Liver (tissue), 8 donors: ENCODE measurements at regions not wholly inside any gene's neighbourhood (a gene's known extent, or its start where the extent isn't known, plus 50 kb on each side); places are given as distances from the start of the nearest gene placed in this dataset.

ENCODE experiments used
- DNase-seq: peaks from one replicate; pipeline ENCODE4 v3.0.0-alpha.2; 2017; ENCODE audit warnings: low spot score
- H3K27ac ChIP-seq, 2 donors: one replicate each; pipeline ENCODE4 v1.7.0; 2013; ENCODE audit warnings: inconsistent platforms in 2 of 2, low read length in 2 of 2, control low read depth in 1 of 2, low read depth in 1 of 2, mild to moderate bottlenecking in 1 of 2
- H3K27me3 ChIP-seq, 4 donors: one replicate each; pipeline versions ENCODE4 v1.6.1 to v1.7.0; 2013; ENCODE audit warnings: low read length in 3 of 4, inconsistent platforms in 1 of 4, mild to moderate bottlenecking in 1 of 4, moderate library complexity in 1 of 4; ENCODE audit not compliant: control insufficient read depth in 4 of 4, insufficient read depth in 4 of 4
- H3K36me3 ChIP-seq, 4 donors: one replicate each; pipeline versions ENCODE4 v1.6.1 to v1.7.0; 2013; ENCODE audit warnings: low read length in 3 of 4, mild to moderate bottlenecking in 3 of 4, low read depth in 1 of 4, moderate library complexity in 1 of 4; ENCODE audit not compliant: control insufficient read depth in 4 of 4, insufficient read depth in 3 of 4
- H3K4me1 ChIP-seq, 4 donors: one replicate each; pipeline versions ENCODE4 v1.6.1 to v1.7.0; 2013; ENCODE audit warnings: low read length in 3 of 4, mild to moderate bottlenecking in 3 of 4, moderate library complexity in 1 of 4; ENCODE audit not compliant: control insufficient read depth in 4 of 4, insufficient read depth in 4 of 4
- H3K4me3 ChIP-seq, 3 donors: one replicate each; pipeline versions ENCODE4 v1.6.1 to v1.7.0; 2013; ENCODE audit warnings: low read length in 3 of 3, control low read depth in 1 of 3, low read depth in 1 of 3, mild to moderate bottlenecking in 1 of 3
- H3K9ac ChIP-seq, 2 donors: one replicate each; pipeline ENCODE4 v1.7.0; 2013; ENCODE audit warnings: low read length in 2 of 2, mild to moderate bottlenecking in 2 of 2, moderate library complexity in 2 of 2, control low read depth in 1 of 2, low read depth in 1 of 2
- H3K9me3 ChIP-seq, 4 donors: one replicate each; pipeline versions ENCODE4 v1.6.1 to v1.7.0; 2013; ENCODE audit warnings: low read length in 3 of 4; ENCODE audit not compliant: control insufficient read depth in 4 of 4
- ATF3 ChIP-seq: IDR thresholded peaks from 2 replicates; pipeline ENCODE4 v1.6.1; 2016; ENCODE audit warnings: antibody characterized with exemption
- CTCF ChIP-seq: fragments of 150-350 bp; IDR thresholded peaks from 2 replicates; pipeline ENCODE4 v1.5.1; 2017; ENCODE audit warnings: improper control_type of control experiment, low read depth, low read length; ENCODE audit not compliant: missing input control
- EGR1 ChIP-seq, 2 donors: IDR thresholded peaks; 2 replicates each; pipeline ENCODE4 v1.6.1; 2016 to 2018; ENCODE audit warnings: antibody characterized with exemption in 2 of 2, low read depth in 2 of 2
- FOXA1 ChIP-seq: IDR thresholded peaks from 2 replicates; pipeline ENCODE4 v1.6.1; 2016; ENCODE audit warnings: antibody characterized with exemption
- FOXA2 ChIP-seq: IDR thresholded peaks from 2 replicates; pipeline ENCODE4 v1.6.1; 2016; ENCODE audit warnings: antibody characterized with exemption
- GABPA ChIP-seq, 2 donors: IDR thresholded peaks in 1 of 2; conservative IDR thresholded peaks in 1 of 2; 2 replicates each; pipeline ENCODE4 v1.6.1; 2016; ENCODE audit warnings: antibody characterized with exemption in 2 of 2, mild to moderate bottlenecking in 1 of 2, moderate library complexity in 1 of 2
- HNF4A ChIP-seq, 2 donors: conservative IDR thresholded peaks; 2 replicates each; pipeline ENCODE4 v1.6.1; 2016; ENCODE audit warnings: antibody characterized with exemption in 2 of 2, mild to moderate bottlenecking in 2 of 2
- HNF4G ChIP-seq: IDR thresholded peaks from 2 replicates; pipeline ENCODE4 v1.6.1; 2016; ENCODE audit warnings: antibody characterized with exemption
- JUND ChIP-seq, 2 donors: IDR thresholded peaks; 2 replicates each; pipeline ENCODE4 v1.6.1; 2016; ENCODE audit warnings: antibody characterized with exemption in 2 of 2
- MAX ChIP-seq: IDR thresholded peaks from 2 replicates; pipeline ENCODE4 v1.6.1; 2016; ENCODE audit warnings: antibody characterized with exemption
- NR2F2 ChIP-seq: IDR thresholded peaks from 2 replicates; pipeline ENCODE4 v1.6.1; 2016; ENCODE audit warnings: antibody characterized with exemption
- RAD21 ChIP-seq, 2 donors: IDR thresholded peaks; 2 replicates each; pipeline ENCODE4 v1.6.1; 2016; ENCODE audit warnings: antibody characterized with exemption in 2 of 2, mild to moderate bottlenecking in 2 of 2
- RXRA ChIP-seq, 2 donors: IDR thresholded peaks; 2 replicates each; pipeline ENCODE4 v1.6.1; 2017 to 2018; ENCODE audit warnings: antibody characterized with exemption in 2 of 2, mild to moderate bottlenecking in 1 of 2
- SP1 ChIP-seq: IDR thresholded peaks from 2 replicates; pipeline ENCODE4 v1.6.1; 2018; ENCODE audit warnings: antibody characterized with exemption, mild to moderate bottlenecking
- TAF1 ChIP-seq: conservative IDR thresholded peaks from 2 replicates; pipeline ENCODE4 v1.6.1; 2016; ENCODE audit warnings: antibody characterized with exemption, mild to moderate bottlenecking
- YY1 ChIP-seq: IDR thresholded peaks from 2 replicates; pipeline ENCODE4 v1.6.1; 2016; ENCODE audit warnings: antibody characterized with exemption, mild to moderate bottlenecking
- WGBS: extraction: QIAGEN DNeasy Blood & Tissue Kit; methylation state at CpG from one replicate; pipeline ENCODE4 v1.1.7; 2013; 5-methylcytosine and 5-hydroxymethylcytosine counted together
- donor health status: healthy.
- donor health status: healthy.
- donor health status: healthy.
- donor health status: healthy.
- donor health status: healthy.

GRCh38 chr2:196316050-196316430, 144.7 kb upstream of the STK17B start:
- no peaks in the 10 kb centered on the region for H3K9me3 ChIP-seq
- H3K9ac ChIP-seq: no peak overlapping the region
- 76% methylated on average over 4 of the region's 4 CpGs for WGBS
- peaks cover 0 to 5% (median 0%) of the 10 kb centered on the region in 4 donors for H3K36me3 ChIP-seq
- H3K4me3 ChIP-seq: no peak overlapping the region
- TF ChIP-seq MAX: no peak
- no peak for TF ChIP-seq HNF4A (conservative IDR thresholded peaks at IDR 0.05)
- TF ChIP-seq RAD21 (IDR thresholded peaks at IDR 0.05): no peak
- TF ChIP-seq JUND (IDR thresholded peaks at IDR 0.05): no peak
- TF ChIP-seq FOXA1: no peak
- no peak for TF ChIP-seq YY1
- no peak for TF ChIP-seq HNF4G
- no peak for TF ChIP-seq NR2F2
- TF ChIP-seq TAF1: no peak
- H3K27me3 ChIP-seq: no peaks in the 10 kb centered on the region
- no peaks in the 10 kb centered on the region for H3K4me1 ChIP-seq
- no peak for DNase-seq
- H3K27ac ChIP-seq: no peak overlapping the region

GRCh38 chr2:196318517-196319377, 147.4 kb upstream of the STK17B start:
- no peak for TF ChIP-seq FOXA1
- TF ChIP-seq YY1: no peak
- no peak for TF ChIP-seq GABPA (IDR thresholded peaks at IDR 0.05 in 1 of 2, conservative IDR thresholded peaks at IDR 0.05 in 1 of 2)
- TF ChIP-seq HNF4A (conservative IDR thresholded peaks at IDR 0.05): no peak
- TF ChIP-seq TAF1: no peak
- TF ChIP-seq ATF3: no peak
- TF ChIP-seq CTCF: no peak
- TF ChIP-seq HNF4G: no peak
- TF ChIP-seq FOXA2: no peak
- TF ChIP-seq RAD21 (IDR thresholded peaks at IDR 0.05): no peak
- no peak for TF ChIP-seq EGR1 (IDR thresholded peaks at IDR 0.05; ENCODE audit: low read depth in 2 of 2)
- TF ChIP-seq NR2F2: no peak
- Histone ChIP-seq H3K9me3 (no peaks in the 10 kb centered on the region), H3K27me3 (no peaks in the 10 kb centered on the region), H3K27ac (no peak overlapping the region), H3K36me3 (peaks cover 0 to 5% (median 0%) of the 10 kb centered on the region in 4 donors), H3K4me3 (no peak overlapping the region), H3K9ac (no peak overlapping the region), H3K4me1 (no peaks in the 10 kb centered on the region)
- 94% methylated on average over 24 of the region's 24 CpGs for WGBS
- DNase-seq: no peak

GRCh38 chr2:196322973-196323810, 151.8 kb upstream of the STK17B start:
- no peak overlapping the region for H3K4me3 ChIP-seq
- H3K4me1 ChIP-seq: no peaks in the 10 kb centered on the region
- DNase-seq: no peak
- H3K9me3 ChIP-seq: no peaks in the 10 kb centered on the region
- WGBS: 84% methylated on average over 4 of the region's 4 CpGs
- H3K9ac ChIP-seq: no peak overlapping the region
- peaks cover 0 to 5% (median 0%) of the 10 kb centered on the region in 4 donors for H3K36me3 ChIP-seq
- H3K27ac ChIP-seq: no peak overlapping the region
- H3K27me3 ChIP-seq: no peaks in the 10 kb centered on the region
- TF ChIP-seq NR2F2 (no peak), GABPA (IDR thresholded peaks at IDR 0.05 in 1 of 2, conservative IDR thresholded peaks at IDR 0.05 in 1 of 2) (no peak), SP1 (no peak), ATF3 (no peak), CTCF (no peak), TAF1 (no peak), EGR1 (IDR thresholded peaks at IDR 0.05; ENCODE audit: low read depth in 2 of 2) (no peak), FOXA1 (no peak), RXRA (IDR thresholded peaks at IDR 0.05) (no peak), HNF4G (no peak), FOXA2 (no peak), MAX (no peak)
